Stomach (tissue), 8 donors: ENCODE measurements at regions not wholly inside any gene's neighbourhood (a gene's known extent, or its start where the extent isn't known, plus 50 kb on each side); places are given as distances from the start of the nearest gene placed in this dataset.
"Not testable (repeated sequence)": the region's sequence is repeated elsewhere in the genome, so short reads cannot be mapped to it uniquely, and the experiment has no call there.

Experiments
- DNase-seq, 2 donors: peaks; one replicate each; pipeline versions ENCODE4 v3.0.0 to v3.0.0-alpha.2; 2013 to 2019
- H3K27ac ChIP-seq, 5 donors: fragments of 200-600 bp in 4 of 5; sonication (generic) in 4 of 5; one replicate each; pipeline ENCODE4 v1.5.1; 2013 to 2019; ENCODE audit warnings: mild to moderate bottlenecking in 1 of 5, moderate library complexity in 1 of 5
- H3K27me3 ChIP-seq, 3 donors: fragments of 200-600 bp; sonication (generic); one replicate each; pipeline ENCODE4 v1.5.1; 2017 to 2019; ENCODE audit warnings: mixed run types in 1 of 3
- H3K36me3 ChIP-seq, 4 donors: fragments of 200-600 bp; sonication (generic); 1 replicate in 3 of 4; 2 replicates in 1 of 4; pipeline ENCODE4 v1.5.1; 2016 to 2019
- H3K4me1 ChIP-seq, 4 donors: fragments of 200-600 bp; sonication (generic); one replicate each; pipeline ENCODE4 v1.5.1; 2016 to 2019
- H3K4me3 ChIP-seq, 4 donors: fragments of 200-600 bp; sonication (generic) in 3 of 4; one replicate each; pipeline ENCODE4 v1.5.1; 2016 to 2019; ENCODE audit warnings: mild to moderate bottlenecking in 1 of 4
- H3K9me3 ChIP-seq, 4 donors: fragments of 200-600 bp; sonication (generic); one replicate each; pipeline ENCODE4 v1.5.1; 2016 to 2019
- EP300 ChIP-seq: sonication (generic); formaldehyde crosslinking; IDR thresholded peaks from one replicate; pipeline ENCODE4 v1.6.1; 2017; ENCODE audit warnings: antibody characterized with exemption
- POLR2A ChIP-seq, 4 donors: fragments of 450-650 bp; IDR thresholded peaks; one replicate each; pipeline ENCODE4 v1.6.1; 2016; ENCODE audit warnings: antibody characterized with exemption in 4 of 4, control low read depth in 2 of 4, mild to moderate bottlenecking in 1 of 4, moderate library complexity in 1 of 4
- POLR2AphosphoS5 ChIP-seq, 3 donors: sonication (generic); formaldehyde crosslinking; IDR thresholded peaks; one replicate each; pipeline ENCODE4 v1.6.1; 2016; ENCODE audit warnings: antibody characterized with exemption in 3 of 3
- WGBS, 5 donors: extraction: QIAGEN DNeasy Blood & Tissue Kit in 3 of 5; methylation state at CpG; one replicate each; pipeline versions ENCODE4 v1.1.5 to v1.1.7; 2013 to 2018; 5-methylcytosine and 5-hydroxymethylcytosine counted together
- intact Hi-C: fragments of 100-400 bp; cut with DNase I; formaldehyde crosslinking; loops from one replicate; pipeline ENCODE4 v1.15.1; 2023; ENCODE audit warnings: low total_unique reads
- TF ChIP-seq, protein P1 (sequence below), 7 experiments: fragments of 450-650 bp in 4 of 7; fragments of 200-600 bp in 3 of 7; sonication (generic) in 3 of 7; IDR thresholded peaks; one replicate each; pipeline ENCODE4 v1.5.1; 2016 to 2019; ENCODE audit warnings: antibody characterized with exemption in 7 of 7, control low read depth in 2 of 7, mild to moderate bottlenecking in 1 of 7
- donor health status: healthy with polysubstance abuse.
- donor health status: Bipolar disorder and iron deficiency.
- donor health status: healthy.

DNA sequence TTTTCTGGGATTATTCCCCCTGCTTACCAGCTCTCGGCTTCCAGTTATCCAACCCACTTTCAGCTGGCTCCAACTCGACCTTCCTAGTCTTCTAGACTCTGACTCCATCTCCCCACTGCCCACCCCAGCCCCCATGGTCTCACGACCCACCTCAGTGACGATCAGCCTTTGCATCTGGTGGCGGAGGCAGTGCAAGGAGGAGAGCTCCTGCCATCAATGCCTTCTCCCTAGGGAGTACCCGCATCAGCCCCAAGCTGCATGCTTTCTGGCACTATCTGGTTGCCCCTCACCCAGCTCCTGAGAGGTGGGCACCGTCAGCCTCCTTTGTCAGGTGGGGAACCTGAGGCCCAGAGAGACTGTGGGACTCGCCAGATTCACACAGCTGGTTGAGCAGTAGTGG is 72.6 kb upstream of the RPL38 start:
- WGBS, 5 donors = 70 to 82% (median 75%) methylated on average over 8 of the region's 8 CpGs
- H3K9me3 ChIP-seq = no peaks in the 10 kb centered on the region
- no peak overlapping the region for H3K27ac ChIP-seq
- no peak for DNase-seq
- peaks cover 0 to 90% (median 24%) of the 10 kb centered on the region in 3 donors for H3K27me3 ChIP-seq
- no peaks in the 10 kb centered on the region for H3K36me3 ChIP-seq
- peaks cover 0 to 2% (median 0%) of the 10 kb centered on the region in 4 donors for H3K4me1 ChIP-seq
- intact Hi-C loops = no loop called here
- H3K4me3 ChIP-seq = no peak overlapping the region
- TF ChIP-seq, protein P1, sequence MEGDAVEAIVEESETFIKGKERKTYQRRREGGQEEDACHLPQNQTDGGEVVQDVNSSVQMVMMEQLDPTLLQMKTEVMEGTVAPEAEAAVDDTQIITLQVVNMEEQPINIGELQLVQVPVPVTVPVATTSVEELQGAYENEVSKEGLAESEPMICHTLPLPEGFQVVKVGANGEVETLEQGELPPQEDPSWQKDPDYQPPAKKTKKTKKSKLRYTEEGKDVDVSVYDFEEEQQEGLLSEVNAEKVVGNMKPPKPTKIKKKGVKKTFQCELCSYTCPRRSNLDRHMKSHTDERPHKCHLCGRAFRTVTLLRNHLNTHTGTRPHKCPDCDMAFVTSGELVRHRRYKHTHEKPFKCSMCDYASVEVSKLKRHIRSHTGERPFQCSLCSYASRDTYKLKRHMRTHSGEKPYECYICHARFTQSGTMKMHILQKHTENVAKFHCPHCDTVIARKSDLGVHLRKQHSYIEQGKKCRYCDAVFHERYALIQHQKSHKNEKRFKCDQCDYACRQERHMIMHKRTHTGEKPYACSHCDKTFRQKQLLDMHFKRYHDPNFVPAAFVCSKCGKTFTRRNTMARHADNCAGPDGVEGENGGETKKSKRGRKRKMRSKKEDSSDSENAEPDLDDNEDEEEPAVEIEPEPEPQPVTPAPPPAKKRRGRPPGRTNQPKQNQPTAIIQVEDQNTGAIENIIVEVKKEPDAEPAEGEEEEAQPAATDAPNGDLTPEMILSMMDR (IDR thresholded peaks at IDR 0.05) = no peak
- TF ChIP-seq POLR2AphosphoS5 (IDR thresholded peaks at IDR 0.05) (no peak), POLR2A (IDR thresholded peaks at IDR 0.05) (no peak), EP300 (no peak)

DNA sequence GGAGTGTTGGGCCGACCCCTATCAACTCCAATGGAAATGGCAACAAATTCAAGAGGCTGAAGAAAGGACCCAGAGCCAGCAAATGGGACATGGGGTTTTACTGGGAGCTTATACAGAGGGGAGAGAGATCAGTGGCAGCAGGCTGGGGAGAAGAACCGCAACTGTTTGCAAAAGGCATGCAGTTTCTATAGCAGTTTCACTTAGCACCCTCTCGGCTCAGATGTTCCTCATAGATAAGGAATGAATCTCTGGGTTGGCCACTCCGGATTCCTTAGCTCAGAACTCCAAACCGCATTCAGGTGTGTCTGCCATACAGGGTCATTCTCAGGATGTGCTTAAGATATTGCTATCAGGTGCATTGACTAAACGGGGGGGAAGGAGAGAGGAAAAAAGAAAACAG is 71.1 kb upstream of the RPL38 start:
- intact Hi-C loops = no loop called here
- Histone ChIP-seq H3K4me1 (no peaks in the 10 kb centered on the region), H3K9me3 (no peaks in the 10 kb centered on the region), H3K27me3 (peaks cover 0 to 79% (median 28%) of the 10 kb centered on the region in 3 donors), H3K4me3 (no peak overlapping the region), H3K36me3 (no peaks in the 10 kb centered on the region), H3K27ac (no peak overlapping the region)
- DNase-seq = no peak
- TF ChIP-seq EP300 = no peak
- TF ChIP-seq POLR2AphosphoS5 (IDR thresholded peaks at IDR 0.05) = no peak
- TF ChIP-seq, protein P1 (IDR thresholded peaks at IDR 0.05) = no peak
- TF ChIP-seq POLR2A (IDR thresholded peaks at IDR 0.05) = no peak
- WGBS, 5 donors = 52 to 67% (median 55%) methylated on average over 6 of the region's 6 CpGs

DNA sequence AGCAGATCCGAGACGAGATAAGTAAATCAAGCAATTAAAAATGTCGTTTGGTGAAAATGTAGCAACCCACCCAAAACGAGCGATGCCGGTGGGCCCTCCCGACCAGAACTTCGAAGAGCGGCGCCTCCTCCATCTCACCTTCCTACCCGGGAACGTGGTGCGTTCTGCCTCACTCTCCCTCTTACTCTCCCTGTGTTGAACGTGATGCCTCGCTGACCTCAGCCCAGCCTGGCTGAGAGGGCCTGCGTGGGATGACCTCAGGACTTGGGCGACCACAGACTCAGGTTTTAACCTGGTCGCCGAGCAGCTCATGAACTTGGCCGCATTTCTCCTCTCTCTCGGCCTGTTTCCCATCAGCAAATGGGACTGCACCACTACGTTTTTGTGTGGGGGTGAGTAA is 69.7 kb upstream of the RPL38 start:
- intact Hi-C loops = no loop called here
- no peak overlapping the region for H3K27ac ChIP-seq
- H3K36me3 ChIP-seq = no peaks in the 10 kb centered on the region
- no peak overlapping the region for H3K4me3 ChIP-seq
- H3K9me3 ChIP-seq = no peaks in the 10 kb centered on the region
- no peak for TF ChIP-seq EP300
- TF ChIP-seq, protein P1 (IDR thresholded peaks at IDR 0.05) = no peak
- TF ChIP-seq POLR2AphosphoS5 (IDR thresholded peaks at IDR 0.05) = no peak
- TF ChIP-seq POLR2A (IDR thresholded peaks at IDR 0.05) = no peak
- 76 to 81% (median 79%) methylated on average over 22 of the region's 22 CpGs for whole genome bisulfite sequencing, 5 donors
- no peak for DNase-seq
- peaks cover 0 to 72% (median 28%) of the 10 kb centered on the region in 3 donors for H3K27me3 ChIP-seq
- no peaks in the 10 kb centered on the region for H3K4me1 ChIP-seq

- H3K36me3 ChIP-seq, H3K9me3 ChIP-seq, intact Hi-C loops, H3K27ac ChIP-seq, H3K4me1 ChIP-seq, DNase-seq, H3K4me3 ChIP-seq: not testable (repeated sequence)
- H3K27me3 ChIP-seq = peaks cover 0 to 69% (median 28%) of the 10 kb centered on the region in 3 donors
- 79 to 84% (median 82%) methylated on average over 5 of the region's 5 CpGs for WGBS, 5 donors
These were observed 69.2 kb upstream of the RPL38 start for GRCh38 chr17:74134234-74134633.

- WGBS, 5 donors = 32 to 75% (median 40%) methylated on average over 1 of the region's 1 CpG
- Histone ChIP-seq H3K9me3 (peaks cover 0 to 6% (median under 1%) of the 10 kb centered on the region in 4 donors), H3K36me3 (no peaks in the 10 kb centered on the region), H3K4me3 (no peak overlapping the region), H3K4me1 (no peaks in the 10 kb centered on the region), H3K27me3 (peaks cover 0 to 64% (median 28%) of the 10 kb centered on the region in 3 donors), H3K27ac (no peak overlapping the region)
- no peak for DNase-seq
- intact Hi-C loops = no loop called here
- TF ChIP-seq POLR2A (IDR thresholded peaks at IDR 0.05) (no peak), EP300 (no peak)
These were observed 68.5 kb upstream of the RPL38 start for GRCh38 chr17:74134991-74135390.
